Breast epithelium (tissue), 4 donors: ENCODE measurements at regions not wholly inside any gene's neighbourhood (a gene's known extent, or its start where the extent isn't known, plus 50 kb on each side); places are given as distances from the start of the nearest gene placed in this dataset.
"Not testable (repeated sequence)": the region's sequence is repeated elsewhere in the genome, so short reads cannot be mapped to it uniquely, and the experiment has no call there.

ENCODE experiments used
- DNase-seq, 2 donors: peaks; one replicate each; pipeline ENCODE4 v3.0.0-alpha.2; 2019; ENCODE audit warnings: low spot score in 2 of 2
- H3K27ac ChIP-seq, 2 donors: fragments of 200-600 bp; sonication (generic) in 1 of 2; one replicate each; pipeline ENCODE4 v1.5.1; 2016 to 2019; ENCODE audit warnings: mild to moderate bottlenecking in 1 of 2
- H3K27me3 ChIP-seq, 2 donors: fragments of 200-600 bp; sonication (generic) in 1 of 2; one replicate each; pipeline versions ENCODE4 v1.5.1 to v1.6.0; 2017 to 2019; ENCODE audit warnings: control low read depth in 1 of 2, mild to moderate bottlenecking in 1 of 2
- H3K36me3 ChIP-seq: fragments of 200-600 bp; one replicate; pipeline ENCODE4 v1.5.1; 2019
- H3K4me1 ChIP-seq, 2 donors: fragments of 200-600 bp; sonication (generic); one replicate each; pipeline ENCODE4 v1.5.1; 2016 to 2019; ENCODE audit warnings: control low read depth in 1 of 2
- H3K4me3 ChIP-seq, 3 donors: fragments of 200-600 bp; sonication (generic); 1 replicate in 2 of 3; 2 replicates in 1 of 3; pipeline ENCODE4 v1.5.1; 2016 to 2019; ENCODE audit warnings: mild to moderate bottlenecking in 3 of 3, moderate library complexity in 2 of 3
- H3K9me3 ChIP-seq, 2 donors: fragments of 200-600 bp; sonication (generic) in 1 of 2; one replicate each; pipeline ENCODE4 v1.5.1; 2016 to 2019; ENCODE audit warnings: control low read depth in 1 of 2
- CTCF ChIP-seq, 3 donors: fragments of 450-650 bp; IDR thresholded peaks; one replicate each; pipeline ENCODE4 v1.5.1; 2016 to 2017; ENCODE audit warnings: antibody characterized with exemption in 3 of 3, mild to moderate bottlenecking in 3 of 3, moderate library complexity in 3 of 3
- POLR2A ChIP-seq: fragments of 450-650 bp; IDR thresholded peaks from one replicate; pipeline ENCODE4 v1.6.1; 2016; ENCODE audit warnings: antibody characterized with exemption, mild to moderate bottlenecking, moderate library complexity
- POLR2AphosphoS5 ChIP-seq, 3 donors: sonication (generic); formaldehyde crosslinking; IDR thresholded peaks; one replicate each; pipeline ENCODE4 v1.6.1; 2017; ENCODE audit warnings: antibody characterized with exemption in 3 of 3
- intact Hi-C: fragments of 100-400 bp; cut with DNase I; formaldehyde crosslinking; loops from one replicate; pipeline ENCODE4 v1.15.1; 2023; ENCODE audit warnings: low total_unique reads

GRCh38 chr4:174183259-174183658 lies 100.2 kb downstream of the FBXO8 start:
- no peaks in the 10 kb centered on the region for H3K9me3 ChIP-seq
- H3K4me1 ChIP-seq = no peaks in the 10 kb centered on the region
- peaks cover 0 to 4% of the 10 kb centered on the region in 2 donors for H3K27me3 ChIP-seq
- no peaks in the 10 kb centered on the region for H3K36me3 ChIP-seq
- H3K4me3 ChIP-seq = no peak overlapping the region
- no peak for DNase-seq
- no peak overlapping the region for H3K27ac ChIP-seq
- intact Hi-C loops = no loop called here
- TF ChIP-seq POLR2A = no peak

GRCh38 chr4:174181827-174182226 lies 101.6 kb downstream of the FBXO8 start:
- no peak for DNase-seq
- TF ChIP-seq POLR2AphosphoS5 (IDR thresholded peaks at IDR 0.05) (no peak), POLR2A (no peak), CTCF (IDR thresholded peaks at IDR 0.05) (no peak)
- H3K4me1 ChIP-seq = no peaks in the 10 kb centered on the region
- H3K27me3 ChIP-seq = peaks cover 0 to 7% of the 10 kb centered on the region in 2 donors
- intact Hi-C loops = no loop called here
- H3K4me3 ChIP-seq = no peak overlapping the region
- H3K27ac ChIP-seq = no peak overlapping the region
- H3K9me3 ChIP-seq = no peaks in the 10 kb centered on the region
- no peaks in the 10 kb centered on the region for H3K36me3 ChIP-seq

- Histone ChIP-seq H3K4me1 (no peaks in the 10 kb centered on the region), H3K36me3 (no peaks in the 10 kb centered on the region), H3K27me3 (peaks cover 0 to 3% of the 10 kb centered on the region in 2 donors), H3K4me3 (no peak overlapping the region), H3K9me3 (no peaks in the 10 kb centered on the region), H3K27ac (no peak overlapping the region)
- DNase-seq = no peak
- no peak for TF ChIP-seq CTCF (IDR thresholded peaks at IDR 0.05)
- no peak for TF ChIP-seq POLR2AphosphoS5 (IDR thresholded peaks at IDR 0.05)
- TF ChIP-seq POLR2A = no peak
- intact Hi-C loops = no loop called here
Measured at GRCh38 chr4:174177536-174177935, 105.9 kb downstream of the FBXO8 start.

- H3K9me3 ChIP-seq, H3K36me3 ChIP-seq, intact Hi-C loops, H3K27ac ChIP-seq, H3K27me3 ChIP-seq, DNase-seq, H3K4me1 ChIP-seq, H3K4me3 ChIP-seq: not testable (repeated sequence)
Measured at GRCh38 chr4:174175836-174176235, 107.6 kb downstream of the FBXO8 start.

DNA sequence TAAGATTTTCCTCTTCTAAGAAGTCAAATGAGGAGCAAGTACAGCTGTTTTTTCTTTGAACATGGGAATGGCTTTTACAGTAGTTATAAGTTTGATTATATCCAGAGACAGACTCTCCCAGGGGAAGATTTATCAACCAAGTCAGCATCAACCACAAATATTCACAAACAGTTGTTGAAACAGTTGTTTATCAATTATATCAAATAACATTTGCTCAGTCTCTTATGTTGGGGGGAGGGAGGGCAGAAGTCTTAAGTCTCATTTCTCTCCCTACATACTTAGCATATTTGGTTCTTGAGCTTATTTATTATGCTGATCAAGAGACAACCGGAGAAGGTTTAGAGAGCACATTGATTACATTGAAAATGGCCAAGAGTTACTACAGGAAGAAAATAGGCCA lies 110.1 kb downstream of the FBXO8 start:
- no peaks in the 10 kb centered on the region for H3K9me3 ChIP-seq
- no peak for DNase-seq
- H3K27me3 ChIP-seq = peaks cover 0 to 3% of the 10 kb centered on the region in 2 donors
- intact Hi-C loops = no loop called here
- no peak for TF ChIP-seq CTCF (IDR thresholded peaks at IDR 0.05)
- TF ChIP-seq POLR2AphosphoS5 (IDR thresholded peaks at IDR 0.05) = no peak
- TF ChIP-seq POLR2A = no peak
- no peaks in the 10 kb centered on the region for H3K36me3 ChIP-seq
- no peaks in the 10 kb centered on the region for H3K4me1 ChIP-seq
- H3K27ac ChIP-seq = no peak overlapping the region
- H3K4me3 ChIP-seq = no peak overlapping the region

- no peaks in the 10 kb centered on the region for H3K9me3 ChIP-seq
- H3K27me3 ChIP-seq = no peaks in the 10 kb centered on the region
- H3K27ac ChIP-seq = no peak overlapping the region
- H3K4me1 ChIP-seq = no peaks in the 10 kb centered on the region
- H3K36me3 ChIP-seq = no peaks in the 10 kb centered on the region
- TF ChIP-seq CTCF (IDR thresholded peaks at IDR 0.05) = no peak
- TF ChIP-seq POLR2AphosphoS5 (IDR thresholded peaks at IDR 0.05) = no peak
- TF ChIP-seq POLR2A = no peak
- intact Hi-C loops = no loop called here
- DNase-seq = no peak
- no peak overlapping the region for H3K4me3 ChIP-seq
Measured at GRCh38 chr4:174172274-174172673, 111.2 kb downstream of the FBXO8 start.
